IPS-18a (cell line): ENCODE measurements at regions not wholly inside any gene's neighbourhood (a gene's known extent, or its start where the extent isn't known, plus 50 kb on each side); places are given as distances from the start of the nearest gene placed in this dataset.

Experiments
- H3K27ac ChIP-seq: one replicate; pipeline ENCODE4 v1.5.1; 2013; ENCODE audit warnings: low read length
- H3K27me3 ChIP-seq: one replicate; pipeline ENCODE4 v1.6.1; 2013; ENCODE audit warnings: mild to moderate bottlenecking, low read length; ENCODE audit not compliant: control insufficient read depth, insufficient read depth
- H3K36me3 ChIP-seq: one replicate; pipeline ENCODE4 v1.6.1; 2013; ENCODE audit warnings: low read depth, low read length; ENCODE audit not compliant: control insufficient read depth
- H3K4me1 ChIP-seq: one replicate; pipeline ENCODE4 v1.6.1; 2013; ENCODE audit warnings: low read depth, low read length; ENCODE audit not compliant: control insufficient read depth
- H3K4me3 ChIP-seq: one replicate; pipeline ENCODE4 v1.5.1; 2013; ENCODE audit warnings: low read length
- H3K9ac ChIP-seq: one replicate; pipeline ENCODE4 v1.6.1; 2013; ENCODE audit warnings: mild to moderate bottlenecking, low read length, moderate library complexity
- H3K9me3 ChIP-seq: one replicate; pipeline ENCODE4 v1.6.1; 2013; ENCODE audit warnings: low read depth, low read length; ENCODE audit not compliant: control insufficient read depth

DNA sequence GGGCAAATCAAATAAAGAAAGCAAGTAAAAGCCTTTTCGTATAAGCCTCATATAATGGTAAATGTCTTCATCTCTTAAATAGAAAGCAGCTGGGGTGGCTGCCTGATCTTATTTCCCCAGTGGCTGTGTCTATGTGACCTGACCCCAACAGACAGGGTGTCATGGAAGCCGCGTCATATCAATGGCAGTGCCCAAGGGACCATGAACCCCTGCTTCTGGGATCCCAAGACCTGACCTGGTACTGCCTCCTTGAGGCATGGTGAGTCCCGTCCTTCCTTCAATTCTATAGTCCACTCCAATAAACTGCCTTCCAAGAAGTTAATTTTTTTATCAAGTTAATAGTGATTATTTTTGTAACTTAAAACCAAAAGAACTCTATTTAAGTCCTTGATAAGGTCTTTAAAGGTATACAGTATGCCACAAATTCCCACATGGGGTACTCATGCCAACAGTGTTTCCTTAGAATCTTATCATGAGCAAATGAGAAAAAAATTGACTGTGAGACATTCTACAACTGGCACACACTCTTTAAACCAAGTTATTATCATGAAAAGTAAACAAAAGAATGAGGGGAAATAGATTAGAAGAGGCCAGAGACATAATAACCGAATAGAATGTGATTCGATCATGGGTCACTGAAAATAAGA is 104.6 kb downstream of the ADSS2 start:
- no peaks in the 10 kb centered on the region for H3K27me3 ChIP-seq
- no peak overlapping the region for H3K27ac ChIP-seq
- no peak overlapping the region for H3K9ac ChIP-seq
- H3K9me3 ChIP-seq = no peaks in the 10 kb centered on the region
- peaks cover 15% of the 10 kb centered on the region for H3K4me1 ChIP-seq
- H3K36me3 ChIP-seq = no peaks in the 10 kb centered on the region
- no peak overlapping the region for H3K4me3 ChIP-seq

DNA sequence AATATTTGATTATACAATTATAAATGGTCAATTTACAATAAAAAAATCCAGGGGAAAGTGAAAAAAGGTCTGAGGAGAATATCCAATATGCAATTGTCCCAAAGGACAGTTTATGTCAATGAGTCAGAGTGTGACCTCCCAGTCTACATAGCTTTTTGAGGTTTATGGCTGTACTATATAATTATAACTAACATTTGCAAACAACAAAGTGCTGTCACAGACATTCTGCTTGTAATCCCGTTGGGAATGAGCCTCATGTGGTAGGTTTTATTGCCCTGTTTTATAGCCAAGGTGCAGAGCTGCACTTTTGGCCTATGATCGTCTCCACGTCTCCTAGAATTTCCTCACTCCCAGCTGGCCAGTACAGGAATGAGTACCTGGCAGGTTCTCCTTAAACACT is 103.8 kb downstream of the ADSS2 start:
- Histone ChIP-seq H3K36me3 (no peaks in the 10 kb centered on the region), H3K27ac (no peak overlapping the region), H3K9me3 (no peaks in the 10 kb centered on the region), H3K9ac (no peak overlapping the region), H3K27me3 (no peaks in the 10 kb centered on the region), H3K4me1 (peaks cover 18% of the 10 kb centered on the region), H3K4me3 (no peak overlapping the region)

DNA sequence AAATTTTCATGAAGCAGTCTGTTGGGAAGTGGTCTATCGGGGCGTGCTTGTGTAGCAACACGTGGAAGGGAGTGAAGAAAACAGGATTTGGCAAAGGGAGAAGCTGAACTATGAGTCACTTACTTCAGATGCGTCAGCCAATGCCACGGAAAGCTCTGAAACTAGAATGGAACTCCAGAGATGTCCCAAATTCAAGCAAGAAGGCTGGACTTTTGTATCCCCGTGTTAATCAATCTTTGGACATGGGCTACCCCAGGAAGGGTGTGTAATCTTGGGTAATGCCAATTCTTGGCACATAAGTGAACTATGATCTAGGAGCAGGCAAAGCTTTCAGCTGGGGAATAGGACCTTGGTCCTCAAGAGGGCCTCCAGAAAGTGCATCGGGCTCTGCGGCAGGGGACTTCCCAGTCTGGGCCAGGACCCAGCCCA is 102.6 kb downstream of the ADSS2 start:
- H3K9ac ChIP-seq = no peak overlapping the region
- H3K27me3 ChIP-seq = no peaks in the 10 kb centered on the region
- H3K27ac ChIP-seq = no peak overlapping the region
- H3K9me3 ChIP-seq = no peaks in the 10 kb centered on the region
- H3K36me3 ChIP-seq = no peaks in the 10 kb centered on the region
- peaks cover 30% of the 10 kb centered on the region for H3K4me1 ChIP-seq
- no peak overlapping the region for H3K4me3 ChIP-seq

DNA sequence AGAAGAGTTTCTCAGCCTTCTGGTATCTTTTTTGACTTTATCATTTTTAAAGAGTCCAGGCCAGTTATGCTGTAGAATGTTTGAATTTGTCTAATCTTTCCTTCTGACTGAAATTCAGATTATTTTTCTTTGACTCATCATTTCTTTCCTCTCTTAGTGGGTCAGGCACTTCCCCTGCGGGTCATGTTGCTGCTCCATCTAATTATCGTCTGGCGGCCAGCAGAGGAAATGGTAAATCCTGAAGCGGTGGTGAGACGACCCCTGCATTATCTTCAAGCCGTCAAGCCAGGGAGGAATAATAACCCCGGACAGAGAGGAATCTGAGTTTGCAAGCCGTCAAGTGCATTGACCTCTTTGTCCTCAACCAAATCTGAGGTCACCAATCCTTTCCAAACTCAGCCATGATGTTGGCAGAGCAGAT is 102.1 kb downstream of the ADSS2 start:
- peaks cover 35% of the 10 kb centered on the region for H3K4me1 ChIP-seq
- H3K4me3 ChIP-seq = no peak overlapping the region
- no peak overlapping the region for H3K9ac ChIP-seq
- no peaks in the 10 kb centered on the region for H3K27me3 ChIP-seq
- no peaks in the 10 kb centered on the region for H3K9me3 ChIP-seq
- no peaks in the 10 kb centered on the region for H3K36me3 ChIP-seq
- no peak overlapping the region for H3K27ac ChIP-seq

DNA sequence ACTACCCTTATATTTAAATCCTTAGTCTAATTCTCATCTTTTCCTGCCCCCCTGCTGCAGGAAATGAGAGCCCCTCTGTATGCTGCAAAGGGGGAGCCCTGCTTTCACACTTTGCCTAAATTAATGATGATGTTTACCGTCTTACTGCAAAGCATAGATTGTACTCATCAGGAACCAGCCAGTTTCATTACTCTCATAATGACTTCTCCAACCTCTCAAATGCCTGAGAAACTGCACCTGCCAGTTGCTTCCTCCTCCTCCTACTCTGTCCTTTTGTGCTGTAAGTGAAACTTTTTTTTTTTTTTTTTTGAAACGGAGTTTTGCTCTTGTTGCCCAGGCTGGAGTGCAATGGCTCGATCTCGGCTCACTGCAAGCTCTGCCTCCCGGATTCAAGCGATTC is 101.7 kb downstream of the ADSS2 start:
- Histone ChIP-seq H3K9me3 (no peaks in the 10 kb centered on the region), H3K4me3 (no peak overlapping the region), H3K9ac (no peak overlapping the region), H3K27me3 (no peaks in the 10 kb centered on the region), H3K36me3 (no peaks in the 10 kb centered on the region), H3K4me1 (peaks cover 39% of the 10 kb centered on the region), H3K27ac (no peak overlapping the region)

DNA sequence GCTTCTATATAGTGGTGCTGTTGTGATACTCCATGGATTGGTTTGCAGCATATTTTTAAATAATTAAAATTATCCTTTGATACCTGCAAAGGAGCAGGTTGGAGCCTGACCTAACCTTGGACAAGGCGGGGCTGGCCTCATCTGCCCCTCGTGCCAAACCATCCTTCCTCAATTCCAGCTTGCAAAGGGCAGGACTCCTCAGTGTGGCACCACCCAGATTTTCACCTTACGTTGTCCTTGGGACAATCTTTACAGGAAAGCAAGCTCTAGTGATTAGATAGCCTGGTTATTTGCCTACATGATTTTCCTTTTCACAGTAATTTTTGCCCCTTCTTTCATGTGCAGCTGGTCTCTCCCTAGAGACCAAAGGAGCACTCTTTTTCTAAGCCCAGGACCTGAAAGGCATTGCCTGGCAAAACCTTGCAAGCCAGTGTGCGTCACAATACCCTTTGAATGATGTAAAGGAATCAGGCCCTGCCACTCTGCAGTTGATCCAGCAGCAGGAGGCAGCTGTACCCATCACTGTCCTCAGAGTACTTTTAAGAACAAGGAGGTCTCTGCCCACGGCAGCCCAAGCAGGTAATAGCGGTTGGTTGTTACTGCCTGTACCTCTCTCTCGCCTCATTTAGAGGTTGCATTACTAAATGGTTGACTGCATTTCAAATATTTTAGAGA is 99.4 kb downstream of the ADSS2 start:
- Histone ChIP-seq H3K27me3 (no peaks in the 10 kb centered on the region), H3K27ac (no peak overlapping the region)

DNA sequence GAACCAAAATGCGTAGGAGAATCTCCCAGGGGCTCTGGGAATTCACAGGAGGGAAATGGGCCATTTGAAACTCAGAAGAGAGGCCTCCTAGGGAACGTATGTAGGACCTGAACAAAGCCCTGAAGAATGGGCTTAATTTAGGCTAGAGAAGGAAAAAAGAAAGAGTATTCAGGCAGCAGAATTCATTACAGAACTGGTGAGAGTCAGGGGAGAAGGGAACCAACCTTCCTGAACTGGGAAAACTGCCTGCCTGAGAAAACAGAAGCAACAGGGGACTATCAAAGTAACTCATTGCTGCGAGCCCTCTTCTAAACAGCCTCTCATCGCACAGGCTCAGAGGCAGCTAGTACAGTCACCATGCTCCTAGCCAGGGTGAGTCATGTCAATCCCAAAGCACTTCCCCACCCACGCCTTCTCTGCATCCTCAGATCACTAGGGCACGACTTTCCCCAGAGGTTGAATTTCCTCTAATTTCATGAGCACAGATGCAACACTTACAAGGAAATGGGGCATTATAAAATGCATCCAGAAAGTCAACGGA is 98.1 kb downstream of the ADSS2 start:
- Histone ChIP-seq H3K27me3 (no peaks in the 10 kb centered on the region), H3K27ac (peak overlapping the region; percentile 43), H3K4me3 (no peak overlapping the region), H3K36me3 (no peaks in the 10 kb centered on the region), H3K4me1 (peaks cover 39% of the 10 kb centered on the region), H3K9me3 (no peaks in the 10 kb centered on the region), H3K9ac (no peak overlapping the region)

More for the DNA sequence above, 99.4 kb downstream of the ADSS2 start:
- H3K9me3 ChIP-seq = no peaks in the 10 kb centered on the region
- H3K4me3 ChIP-seq = no peak overlapping the region
- no peak overlapping the region for H3K9ac ChIP-seq
- H3K4me1 ChIP-seq = peaks cover 39% of the 10 kb centered on the region
- H3K36me3 ChIP-seq = no peaks in the 10 kb centered on the region

DNA sequence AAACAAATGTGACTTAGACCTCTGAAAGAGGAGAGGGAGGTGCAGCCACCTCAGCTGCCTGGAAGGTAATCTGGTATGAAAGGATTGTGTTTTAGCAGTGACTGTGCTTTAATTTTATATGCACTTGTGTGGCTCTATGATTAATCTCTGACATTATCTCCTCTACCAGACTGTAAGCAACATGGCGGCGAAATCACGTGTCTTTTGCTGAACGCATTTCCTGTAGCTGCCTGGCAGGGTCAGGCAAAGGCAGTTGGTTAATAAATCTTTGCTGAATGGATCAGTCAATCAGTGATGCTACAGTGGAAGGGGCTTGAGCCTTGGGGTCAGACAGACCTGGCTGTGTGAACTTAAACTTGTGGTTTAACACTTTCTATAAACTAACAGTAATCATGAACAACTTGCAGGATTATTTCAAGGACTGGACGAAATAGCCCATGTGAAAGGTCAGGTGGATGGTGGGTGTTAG is 96.9 kb downstream of the ADSS2 start:
- no peak overlapping the region for H3K27ac ChIP-seq
- peaks cover 36% of the 10 kb centered on the region for H3K4me1 ChIP-seq
- no peaks in the 10 kb centered on the region for H3K36me3 ChIP-seq
- no peak overlapping the region for H3K9ac ChIP-seq
- H3K4me3 ChIP-seq = no peak overlapping the region
- H3K9me3 ChIP-seq = no peaks in the 10 kb centered on the region
- no peaks in the 10 kb centered on the region for H3K27me3 ChIP-seq

DNA sequence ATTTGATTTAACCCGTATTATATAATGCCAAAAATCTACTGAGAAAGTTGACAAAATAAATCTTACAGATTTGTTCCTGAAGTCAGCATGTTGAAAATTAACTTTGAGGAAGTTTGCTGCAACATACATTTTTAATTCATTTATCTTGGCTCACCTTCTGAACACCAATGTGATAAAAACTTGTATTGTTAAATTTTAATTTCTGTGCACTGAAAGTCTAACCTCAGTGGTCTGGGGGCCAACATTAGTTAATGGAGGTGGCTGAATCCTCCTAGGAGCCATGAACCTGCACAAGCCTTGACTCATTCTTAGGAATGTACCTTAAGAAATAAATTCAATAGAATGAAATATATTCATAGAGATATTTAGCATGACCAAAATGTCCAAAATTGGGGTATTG is 95.3 kb downstream of the ADSS2 start:
- H3K9ac ChIP-seq = no peak overlapping the region
- no peaks in the 10 kb centered on the region for H3K27me3 ChIP-seq
- H3K27ac ChIP-seq = no peak overlapping the region
- no peaks in the 10 kb centered on the region for H3K36me3 ChIP-seq
- H3K9me3 ChIP-seq = no peaks in the 10 kb centered on the region
- peaks cover 32% of the 10 kb centered on the region for H3K4me1 ChIP-seq
- H3K4me3 ChIP-seq = no peak overlapping the region
